Psoas muscle (tissue), 7 donors: ENCODE measurements at regions not wholly inside any gene's neighbourhood (a gene's known extent, or its start where the extent isn't known, plus 50 kb on each side); places are given as distances from the start of the nearest gene placed in this dataset.

Source experiments
- ATAC-seq, 4 donors: fragments of 200-7000 bp; cut with Tn5 transposase; one replicate each; pipeline ENCODE4 v1.9.1; 2020; ENCODE audit warnings: moderate library complexity in 3 of 4, mild to moderate bottlenecking in 2 of 4
- DNase-seq, 2 donors: peaks; one replicate each; pipeline ENCODE4 v3.0.0-alpha.2; 2020
- H3K27ac ChIP-seq: fragments of 200-600 bp; one replicate; pipeline ENCODE4 v1.8.0; 2022
- H3K27me3 ChIP-seq, 3 donors: fragments of 200-600 bp in 1 of 3; one replicate each; pipeline versions ENCODE4 v1.6.1 to v1.8.0; 2013 to 2022; ENCODE audit warnings: low read length in 2 of 3, mild to moderate bottlenecking in 2 of 3, moderate library complexity in 1 of 3; ENCODE audit not compliant: insufficient read depth in 3 of 3
- H3K36me3 ChIP-seq, 2 donors: fragments of 200-600 bp in 1 of 2; one replicate each; pipeline versions ENCODE4 v1.6.1 to v1.8.0; 2013 to 2022; ENCODE audit warnings: low read depth in 1 of 2, mild to moderate bottlenecking in 1 of 2, moderate library complexity in 1 of 2; ENCODE audit not compliant: insufficient read depth in 1 of 2
- H3K4me1 ChIP-seq: fragments of 200-600 bp; one replicate; pipeline ENCODE4 v1.8.0; 2022
- H3K4me3 ChIP-seq: fragments of 200-600 bp; one replicate; pipeline ENCODE4 v1.8.0; 2022; ENCODE audit warnings: mild to moderate bottlenecking
- H3K9me3 ChIP-seq: fragments of 200-600 bp; one replicate; pipeline ENCODE4 v1.8.0; 2022
- WGBS, 3 donors: extraction: QIAGEN DNeasy Blood & Tissue Kit; methylation state at CpG; one replicate each; pipeline versions ENCODE4 v1.1.6 to v1.1.7; 2013; 5-methylcytosine and 5-hydroxymethylcytosine counted together
- intact Hi-C, 2 donors: fragments of 100-400 bp; cut with DNase I; formaldehyde crosslinking; loops; one replicate each; pipeline versions ENCODE4 v1.11.0 to v1.14.2; 2022
- TF ChIP-seq, protein P1 (sequence below): fragments of 200-600 bp; IDR thresholded peaks from one replicate; pipeline ENCODE4 v1.8.0; 2022; ENCODE audit warnings: antibody characterized with exemption
- donor health status: healthy with polysubstance abuse.
- donor health status: DM: no; HTN: no; CAD: no; lungs with moderate emphysema.
- donor health status: Bipolar disorder and iron deficiency.
- donor health status: healthy.
- donor health status: DM: yes; HTN: yes; CAD: no.
- donor health status: DM: no; HTN: no; CAD: no.
- donor health status: DM: yes; HTN: yes; CAD: no.

DNA sequence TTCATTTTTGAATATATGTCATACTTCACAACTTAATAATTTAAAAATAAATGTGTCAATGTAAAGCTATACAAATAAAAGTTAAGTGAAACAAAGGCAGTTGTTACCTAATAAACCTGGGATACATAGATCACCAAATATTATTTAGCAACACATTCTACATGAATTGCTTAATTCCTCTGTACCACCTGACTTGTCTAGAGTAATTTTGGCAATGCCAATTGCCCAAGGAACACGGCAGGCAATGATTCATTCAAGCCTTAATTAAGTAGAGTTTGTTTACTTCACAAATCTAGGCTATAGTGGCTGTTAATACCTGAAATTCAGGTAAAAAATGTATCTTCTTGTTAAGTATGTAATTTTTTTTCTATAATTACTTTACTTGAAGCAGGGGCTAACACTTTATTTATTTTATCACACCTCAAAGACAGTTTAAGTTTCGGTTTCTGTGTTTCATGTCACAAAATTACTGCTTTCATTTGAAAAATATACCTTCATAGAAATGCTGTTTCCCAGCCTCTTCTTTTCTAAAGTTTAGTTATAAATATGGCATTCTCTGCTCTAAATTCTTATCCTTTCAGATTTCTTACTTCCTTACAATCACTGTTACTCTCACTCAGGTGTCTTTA is 705.7 kb downstream of the SLITRK5 start:
- no peak for ATAC-seq
- 58 to 63% (median 60%) methylated on average over 2 of the region's 2 CpGs for WGBS, 3 donors
- H3K4me1 ChIP-seq: no peaks in the 10 kb centered on the region
- H3K36me3 ChIP-seq: no peaks in the 10 kb centered on the region
- H3K27me3 ChIP-seq: no peaks in the 10 kb centered on the region
- no peak overlapping the region for H3K4me3 ChIP-seq
- H3K9me3 ChIP-seq: no peaks in the 10 kb centered on the region
- no peak overlapping the region for H3K27ac ChIP-seq
- TF ChIP-seq, protein P1, sequence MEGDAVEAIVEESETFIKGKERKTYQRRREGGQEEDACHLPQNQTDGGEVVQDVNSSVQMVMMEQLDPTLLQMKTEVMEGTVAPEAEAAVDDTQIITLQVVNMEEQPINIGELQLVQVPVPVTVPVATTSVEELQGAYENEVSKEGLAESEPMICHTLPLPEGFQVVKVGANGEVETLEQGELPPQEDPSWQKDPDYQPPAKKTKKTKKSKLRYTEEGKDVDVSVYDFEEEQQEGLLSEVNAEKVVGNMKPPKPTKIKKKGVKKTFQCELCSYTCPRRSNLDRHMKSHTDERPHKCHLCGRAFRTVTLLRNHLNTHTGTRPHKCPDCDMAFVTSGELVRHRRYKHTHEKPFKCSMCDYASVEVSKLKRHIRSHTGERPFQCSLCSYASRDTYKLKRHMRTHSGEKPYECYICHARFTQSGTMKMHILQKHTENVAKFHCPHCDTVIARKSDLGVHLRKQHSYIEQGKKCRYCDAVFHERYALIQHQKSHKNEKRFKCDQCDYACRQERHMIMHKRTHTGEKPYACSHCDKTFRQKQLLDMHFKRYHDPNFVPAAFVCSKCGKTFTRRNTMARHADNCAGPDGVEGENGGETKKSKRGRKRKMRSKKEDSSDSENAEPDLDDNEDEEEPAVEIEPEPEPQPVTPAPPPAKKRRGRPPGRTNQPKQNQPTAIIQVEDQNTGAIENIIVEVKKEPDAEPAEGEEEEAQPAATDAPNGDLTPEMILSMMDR: no peak
- intact Hi-C loops: no loop called here
- no peak for DNase-seq

DNA sequence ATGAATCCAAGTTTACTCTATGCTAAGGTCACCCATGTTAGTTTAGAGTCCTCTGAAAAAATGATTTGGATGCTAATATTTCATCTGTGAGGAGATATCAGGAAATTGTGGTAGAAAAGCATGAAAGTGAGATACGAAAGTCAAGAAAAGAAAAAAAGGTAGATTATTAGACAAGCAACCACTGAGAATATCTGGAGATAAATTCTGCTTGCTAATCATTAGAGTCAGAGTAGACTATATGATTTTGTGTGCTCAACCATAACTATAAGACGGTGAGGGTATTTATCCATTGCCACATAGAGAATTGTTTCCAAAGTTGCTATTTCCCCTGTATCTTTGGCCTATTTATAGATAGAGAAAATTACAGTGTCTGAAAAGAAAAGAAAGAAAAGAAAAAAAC is 706.7 kb downstream of the SLITRK5 start:
- Histone ChIP-seq H3K36me3 (no peaks in the 10 kb centered on the region), H3K9me3 (no peaks in the 10 kb centered on the region), H3K4me1 (no peaks in the 10 kb centered on the region), H3K27me3 (no peaks in the 10 kb centered on the region), H3K27ac (no peak overlapping the region), H3K4me3 (no peak overlapping the region)
- DNase-seq (no peak), ATAC-seq (no peak)
- intact Hi-C loops: no loop called here
- TF ChIP-seq, protein P1: no peak
- WGBS, 3 donors: 83 to 84% (median 83%) methylated on average over 2 of the region's 2 CpGs

DNA sequence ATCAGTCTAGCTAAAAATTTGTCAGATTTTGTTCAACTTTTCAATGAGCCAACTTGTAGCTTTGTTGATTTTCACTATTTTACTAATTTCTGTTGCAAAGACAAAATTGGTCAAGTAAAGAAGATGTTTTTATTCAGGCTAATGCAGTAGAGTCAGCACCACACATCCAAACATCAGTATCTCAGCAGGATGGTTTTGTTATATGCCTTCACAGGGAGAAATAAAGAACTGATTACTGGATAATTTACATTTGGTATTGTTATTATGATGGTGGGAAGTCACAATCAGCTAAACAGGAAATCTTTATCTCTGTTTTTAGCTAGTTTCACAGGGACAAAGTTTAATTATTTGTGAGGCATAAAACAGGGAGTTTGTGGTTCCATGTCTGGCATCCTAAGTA is 713.4 kb downstream of the SLITRK5 start:
- TF ChIP-seq, protein P1: no peak
- Histone ChIP-seq H3K4me1 (no peaks in the 10 kb centered on the region), H3K4me3 (no peak overlapping the region), H3K9me3 (no peaks in the 10 kb centered on the region), H3K27ac (no peak overlapping the region), H3K36me3 (no peaks in the 10 kb centered on the region), H3K27me3 (no peaks in the 10 kb centered on the region)
- no peak for ATAC-seq
- intact Hi-C loops: no loop called here
- no peak for DNase-seq

GRCh38 chr13:88395804-88396203 is 724.6 kb downstream of the SLITRK5 start:
- intact Hi-C loops: no loop called here
- H3K4me1 ChIP-seq: no peaks in the 10 kb centered on the region
- no peak for DNase-seq
- no peak overlapping the region for H3K4me3 ChIP-seq
- H3K9me3 ChIP-seq: no peaks in the 10 kb centered on the region
- no peaks in the 10 kb centered on the region for H3K27me3 ChIP-seq
- no peaks in the 10 kb centered on the region for H3K36me3 ChIP-seq
- TF ChIP-seq, protein P1: no peak
- no peak overlapping the region for H3K27ac ChIP-seq
- ATAC-seq: no peak

- Histone ChIP-seq H3K27me3 (no peaks in the 10 kb centered on the region), H3K9me3 (no peaks in the 10 kb centered on the region), H3K27ac (no peak overlapping the region), H3K4me3 (no peak overlapping the region), H3K36me3 (no peaks in the 10 kb centered on the region), H3K4me1 (no peaks in the 10 kb centered on the region)
- no peak for DNase-seq
- intact Hi-C loops: no loop called here
- 80 to 90% (median 80%) methylated on average over 2 of the region's 2 CpGs for WGBS, 3 donors
- TF ChIP-seq, protein P1: no peak
- ATAC-seq: no peak
Measured at GRCh38 chr13:88411696-88412095, 740.5 kb downstream of the SLITRK5 start.
